Fibroblast of upper back skin (primary cell): ENCODE measurements at regions not wholly inside any gene's neighbourhood (a gene's known extent, or its start where the extent isn't known, plus 50 kb on each side); places are given as distances from the start of the nearest gene placed in this dataset.

Experiments used
- DNase-seq: peaks from one replicate; pipeline ENCODE4 v3.0.0-alpha.2; 2013

DNA sequence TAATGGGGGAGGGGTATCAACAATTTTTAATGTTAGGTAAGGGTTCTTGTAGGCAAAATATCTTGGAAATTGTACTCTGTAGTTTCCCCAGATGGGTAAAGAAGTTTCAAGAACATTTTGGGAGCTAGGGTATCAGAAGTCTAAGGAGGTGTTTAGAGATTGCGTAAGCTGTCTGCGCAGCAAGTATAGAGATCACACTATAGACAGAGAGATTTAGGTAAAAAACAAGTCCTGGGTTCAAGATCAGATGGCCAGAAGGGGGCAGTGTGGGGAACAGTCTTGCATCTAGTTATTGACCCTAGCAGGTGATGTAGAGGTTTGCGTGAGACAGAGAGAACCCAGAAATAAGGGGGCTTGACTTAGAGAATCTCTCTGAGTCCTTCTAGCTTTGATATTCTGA is 80.8 kb downstream of the S1PR1 start:
- DNase-seq = no peak

DNA sequence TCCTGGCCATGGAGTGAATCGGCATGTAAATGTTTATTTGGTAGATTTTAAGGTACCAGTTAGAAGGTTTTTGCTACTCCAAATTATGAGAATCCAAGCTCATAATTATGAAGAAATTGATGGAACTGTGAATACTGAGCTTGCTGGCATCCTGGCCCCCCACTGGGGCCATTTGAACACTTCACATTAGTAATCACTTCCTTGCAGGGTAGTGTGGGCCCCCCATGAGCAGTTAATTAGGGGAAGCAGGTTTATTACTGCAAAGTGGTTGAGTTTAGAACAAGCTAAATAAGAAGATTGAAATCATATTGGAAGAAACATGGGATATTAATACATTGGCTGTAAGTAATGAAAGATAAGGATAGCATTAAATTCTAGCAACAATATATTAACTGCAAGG is 86.7 kb downstream of the S1PR1 start:
- no peak for DNase-seq

DNA sequence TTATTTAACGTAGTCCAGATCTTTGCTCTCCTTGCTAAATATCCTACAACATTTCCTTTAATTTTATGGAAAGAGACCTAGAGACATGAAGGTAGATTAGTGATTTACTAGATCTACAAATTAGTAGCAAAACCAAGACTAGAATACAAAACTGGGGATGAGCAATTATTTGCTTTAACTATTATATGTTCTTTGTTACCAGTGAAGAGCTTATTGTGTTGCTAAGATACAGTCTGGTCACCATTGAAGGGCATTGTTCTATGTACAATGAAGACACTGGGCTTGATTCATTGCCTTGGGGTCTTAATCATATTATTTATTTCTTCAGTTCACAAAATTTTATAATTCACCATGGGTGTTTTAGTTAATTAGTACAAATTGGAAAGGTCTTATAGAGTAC is 88.3 kb downstream of the S1PR1 start:
- no peak for DNase-seq

DNA sequence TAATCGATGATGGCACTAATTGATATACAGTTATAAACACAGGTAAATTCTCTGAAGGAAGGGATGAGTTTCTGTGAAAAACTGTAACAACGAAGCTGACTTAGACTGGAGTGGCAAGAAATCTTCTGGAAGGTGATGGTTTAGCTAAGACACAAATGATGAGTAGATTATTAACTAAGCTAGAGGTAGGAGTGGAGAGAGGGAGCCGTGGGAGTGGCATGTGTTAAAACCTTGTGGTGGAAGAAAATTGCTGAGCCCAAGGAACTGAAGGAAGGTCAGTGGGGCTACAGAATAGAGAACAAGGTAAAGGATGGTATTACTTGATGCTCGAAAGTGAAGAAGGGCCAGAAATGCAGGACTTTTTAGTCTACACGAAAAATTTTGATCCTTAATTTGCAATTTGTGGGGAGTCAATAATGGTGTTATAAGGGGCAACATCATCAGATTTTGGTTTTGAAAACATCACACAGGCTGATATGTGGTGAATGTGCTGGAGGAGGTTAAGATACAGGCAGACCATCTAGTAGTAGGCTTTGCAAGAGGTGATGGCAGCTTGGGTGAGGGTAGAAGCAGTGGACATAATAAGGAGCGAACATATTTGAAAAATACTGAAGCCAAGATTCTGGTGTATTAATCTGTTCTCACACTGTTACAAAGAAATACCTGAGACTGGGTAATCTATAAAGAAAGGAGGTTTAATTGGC is 93.8 kb downstream of the S1PR1 start:
- no peak for DNase-seq

DNA sequence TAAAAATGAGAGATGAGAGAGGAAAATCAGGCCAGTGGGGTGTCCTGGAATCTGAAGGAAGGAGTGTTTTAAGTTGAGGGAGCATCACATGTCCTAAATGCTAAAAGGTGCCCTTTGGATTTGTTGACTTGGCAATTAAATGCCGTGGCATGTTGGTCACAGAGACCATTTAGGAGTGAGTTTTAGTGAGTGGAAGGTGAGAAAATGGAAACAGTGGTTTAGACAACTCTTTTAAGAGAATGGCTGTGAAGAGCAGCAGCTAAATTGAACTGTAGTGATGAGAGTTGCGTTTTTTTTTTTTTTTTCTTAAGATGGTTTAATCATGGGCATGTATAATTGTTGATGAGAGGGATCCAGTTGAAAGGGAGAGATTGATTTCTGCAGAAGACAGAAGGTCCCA is 95.0 kb downstream of the S1PR1 start:
- DNase-seq = no peak

DNA sequence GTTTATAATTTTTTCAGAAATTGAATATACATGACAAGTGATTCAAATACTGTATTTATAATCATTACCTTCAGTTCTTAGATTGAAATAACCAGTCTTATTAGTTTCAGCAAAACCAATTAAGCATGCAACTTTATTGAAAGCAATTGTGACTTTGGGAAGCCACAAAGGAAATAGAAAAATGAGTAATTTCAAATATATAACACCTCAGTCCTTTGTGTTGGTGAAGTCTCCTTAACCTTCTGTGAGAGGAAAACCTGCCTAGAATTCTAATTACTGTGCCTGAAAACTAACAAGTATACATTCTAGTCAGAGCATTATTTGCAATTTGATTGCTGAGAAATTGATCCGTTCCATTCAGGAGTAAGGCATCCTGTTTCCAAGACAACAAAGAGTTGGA is 95.8 kb downstream of the S1PR1 start:
- DNase-seq = no peak

DNA sequence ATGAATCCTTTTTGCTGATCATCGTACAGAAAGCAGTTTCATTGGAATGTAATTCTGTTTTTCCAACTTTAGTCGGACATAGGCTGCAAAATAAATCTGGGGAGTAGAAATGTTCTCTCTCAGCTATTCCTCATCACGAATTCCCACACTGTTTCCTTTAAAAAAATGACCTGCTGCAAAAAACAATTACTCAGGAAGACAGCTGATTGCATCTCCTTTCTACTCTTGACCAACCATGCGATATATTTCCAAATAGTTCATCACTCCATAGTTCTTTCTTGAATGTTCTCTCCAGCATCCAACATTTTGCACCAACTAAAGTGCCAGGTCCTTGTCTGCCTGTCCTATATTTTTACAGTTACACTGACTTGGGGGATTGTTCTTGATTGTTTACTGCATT is 96.4 kb downstream of the S1PR1 start:
- no peak for DNase-seq

DNA sequence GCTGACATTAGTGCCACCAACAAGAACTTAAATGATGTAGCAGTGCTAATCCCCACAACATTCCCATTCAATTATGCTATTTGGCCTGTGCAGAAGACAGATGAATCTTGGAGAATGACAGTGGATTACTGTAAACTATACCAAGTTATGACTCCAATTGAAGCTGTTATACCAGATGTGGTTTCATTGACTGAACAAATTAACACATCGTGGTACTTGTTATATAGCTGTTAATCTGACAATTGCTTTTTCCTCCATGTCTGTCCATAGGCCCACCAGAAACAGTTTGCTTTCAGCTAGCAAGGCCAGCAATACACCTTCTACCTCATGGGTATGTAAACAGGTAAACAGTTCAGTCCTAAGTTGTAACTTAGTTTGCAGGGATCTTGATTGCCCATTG is 101.1 kb downstream of the S1PR1 start:
- DNase-seq = no peak

DNA sequence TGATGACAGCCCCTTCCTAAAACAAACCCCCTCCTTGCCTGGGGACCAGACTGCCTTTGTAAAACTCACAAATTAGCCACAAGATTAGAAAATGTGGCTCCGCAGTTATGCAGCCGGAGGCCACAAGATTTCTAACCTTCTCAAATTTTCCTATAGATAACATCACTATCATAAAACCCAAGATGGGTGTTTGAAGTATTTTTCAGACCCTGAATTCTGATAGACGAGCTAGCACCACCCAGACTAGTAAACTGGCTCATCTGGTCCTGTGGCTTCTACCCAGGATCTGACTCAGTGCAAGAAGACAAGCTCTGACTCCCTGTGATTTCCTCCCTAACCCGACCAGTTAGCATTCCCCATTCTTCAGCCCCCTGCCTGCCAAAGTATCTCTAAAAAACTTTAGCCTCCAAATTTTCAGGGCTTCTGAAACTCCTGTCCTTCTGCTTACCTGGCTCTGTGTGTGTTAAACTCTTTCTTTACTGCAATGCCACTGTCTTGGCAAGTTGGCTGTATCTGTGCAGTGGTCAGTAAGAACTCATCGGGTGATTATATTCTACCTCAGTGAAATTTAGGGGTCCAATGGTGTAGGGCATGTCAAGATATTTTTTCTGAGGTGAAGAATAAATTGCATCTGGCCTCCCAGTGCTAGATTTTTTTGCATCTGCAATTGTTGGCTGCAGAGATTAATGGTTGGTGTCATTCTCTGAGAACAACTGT is 102.1 kb downstream of the S1PR1 start:
- peak; percentile 15 for DNase-seq

DNA sequence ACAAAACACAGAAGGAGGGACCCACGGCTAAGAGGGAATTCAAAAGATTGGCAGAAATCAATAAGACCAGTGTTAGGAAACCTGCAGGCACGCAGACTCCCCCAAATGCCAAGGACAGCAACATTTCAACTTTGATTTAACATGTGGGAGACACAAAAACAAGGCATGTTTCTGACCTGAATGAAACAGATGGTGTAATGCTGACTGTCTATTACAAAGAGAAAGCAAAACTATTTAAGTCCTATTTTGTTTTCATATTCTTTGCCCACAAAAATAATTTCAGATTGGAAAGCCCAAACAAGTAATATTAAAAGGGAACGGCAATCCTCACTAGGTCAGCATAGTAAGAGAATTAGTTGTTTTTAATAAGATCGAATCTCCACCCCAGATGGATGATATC is 107.9 kb downstream of the S1PR1 start:
- DNase-seq = no peak

DNA sequence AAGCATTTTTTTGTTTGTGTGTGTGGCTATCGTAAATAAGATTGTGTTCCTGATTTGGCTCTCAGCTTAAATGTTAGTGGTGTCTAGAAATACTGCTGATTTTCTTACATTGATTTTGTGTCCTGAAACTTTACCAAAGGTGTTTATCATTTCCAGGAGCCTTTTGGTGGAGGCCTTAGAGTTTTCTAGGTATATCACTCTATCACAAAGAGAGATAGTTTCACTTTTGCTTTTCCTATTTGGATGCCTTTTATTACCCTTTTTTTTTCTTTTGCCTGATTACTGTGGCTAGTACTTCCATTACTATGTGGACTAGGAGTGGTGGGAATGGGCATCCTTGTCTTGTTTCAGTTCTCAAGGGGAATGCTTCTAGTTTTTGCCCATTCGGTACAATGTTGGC is 109.6 kb downstream of the S1PR1 start:
- DNase-seq = no peak

DNA sequence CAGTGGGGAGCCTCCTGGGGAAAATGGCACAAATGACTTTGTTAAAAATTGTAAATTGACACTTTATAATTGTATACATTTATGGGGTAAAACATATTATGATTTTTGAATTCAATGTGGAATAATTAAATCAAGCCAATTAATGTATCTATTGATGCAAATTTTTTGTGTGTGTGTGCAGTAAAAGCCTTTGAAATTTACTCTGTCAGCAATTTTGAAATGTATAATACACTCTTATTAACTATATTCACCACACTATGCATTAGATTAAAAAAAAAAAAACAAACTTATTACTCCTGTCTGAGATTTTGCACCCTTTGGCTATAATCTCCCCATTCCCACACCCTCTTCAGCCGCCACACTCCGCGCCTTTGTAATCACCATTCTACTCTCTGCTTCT is 119.2 kb downstream of the S1PR1 start:
- DNase-seq = no peak

DNA sequence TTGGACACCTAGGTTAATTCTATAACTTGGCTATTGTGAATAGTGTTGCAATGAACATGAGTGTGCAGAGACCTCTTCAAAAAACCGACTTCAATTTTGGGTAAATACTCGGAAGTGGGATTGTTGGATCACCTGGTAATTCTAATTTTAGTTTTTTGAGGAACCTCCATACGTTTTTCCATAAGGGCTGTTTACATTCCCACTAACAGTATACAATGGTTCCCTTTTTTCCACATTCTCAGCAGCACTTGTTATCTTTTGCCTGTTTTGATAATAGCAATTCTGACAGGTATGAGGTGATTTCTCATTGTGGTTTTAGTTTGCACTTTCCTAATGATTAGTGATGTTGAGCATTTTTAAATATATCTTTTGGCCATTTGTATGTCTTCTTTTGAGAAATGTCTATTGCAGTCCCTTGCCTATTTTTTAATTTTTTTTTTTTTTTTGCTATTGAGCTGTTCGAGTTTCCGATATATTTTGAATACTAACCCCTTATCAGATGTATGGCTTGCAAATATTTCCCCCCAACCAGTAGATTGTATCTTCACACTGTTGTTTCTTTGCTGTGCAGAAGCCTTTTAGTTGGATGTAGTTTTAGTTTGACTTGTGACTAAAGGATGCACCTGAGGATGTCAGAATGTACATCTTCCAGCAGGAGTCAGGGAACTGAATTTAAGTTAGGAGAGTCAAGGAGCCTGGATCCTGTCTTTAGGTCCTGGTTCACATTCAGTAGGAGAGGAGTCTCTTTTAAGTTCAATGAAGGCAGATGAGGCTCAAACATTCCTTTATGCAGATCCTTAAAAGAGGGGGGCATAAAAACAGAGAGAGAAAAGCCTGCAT is 120.0 kb downstream of the S1PR1 start:
- no peak for DNase-seq

DNA sequence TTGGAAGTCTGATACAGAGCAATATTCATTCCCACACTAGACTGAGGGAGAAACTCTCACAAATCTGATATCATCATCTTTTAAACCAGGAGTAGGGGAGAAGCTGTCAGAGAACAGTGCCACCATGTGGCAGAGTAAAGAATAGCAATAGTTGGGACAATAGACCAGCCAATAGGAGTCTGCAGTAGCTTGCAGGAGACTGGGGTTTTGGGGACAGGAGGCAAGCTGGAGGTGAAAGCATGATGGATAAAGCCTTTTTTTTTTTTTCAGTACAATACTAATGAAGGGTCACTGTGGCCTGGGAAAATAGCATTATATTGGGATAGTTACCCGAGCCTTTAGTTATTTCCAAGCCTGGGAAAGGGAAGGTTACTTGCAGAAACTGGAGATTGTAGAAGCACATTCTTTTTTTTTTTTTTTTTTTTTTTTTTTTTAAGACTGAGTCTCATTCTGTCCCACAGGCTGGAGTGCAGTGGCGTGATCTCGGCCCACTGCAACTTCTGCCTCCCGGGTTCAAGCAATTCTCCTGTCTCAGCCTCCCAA is 120.7 kb downstream of the S1PR1 start:
- DNase-seq = peak; percentile 77

DNA sequence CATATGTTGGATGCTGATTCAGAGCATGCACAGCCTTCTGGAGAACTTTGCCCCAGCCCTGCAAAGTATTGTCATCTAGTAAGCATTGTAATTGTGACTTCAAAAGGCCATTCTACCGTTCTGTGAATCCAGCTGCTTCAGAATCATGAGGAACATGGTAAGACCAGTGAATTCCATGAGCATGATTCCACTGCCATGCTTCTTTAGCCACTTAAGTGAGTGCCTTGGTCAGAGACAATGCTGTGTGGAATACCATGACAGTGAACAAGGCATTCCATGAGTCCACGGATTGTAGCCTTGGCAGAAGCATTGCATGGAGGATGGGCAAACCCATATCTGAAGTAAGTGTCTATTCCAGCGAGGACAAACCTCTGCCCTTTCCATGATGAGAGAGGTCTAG is 123.7 kb downstream of the S1PR1 start:
- DNase-seq = no peak

DNA sequence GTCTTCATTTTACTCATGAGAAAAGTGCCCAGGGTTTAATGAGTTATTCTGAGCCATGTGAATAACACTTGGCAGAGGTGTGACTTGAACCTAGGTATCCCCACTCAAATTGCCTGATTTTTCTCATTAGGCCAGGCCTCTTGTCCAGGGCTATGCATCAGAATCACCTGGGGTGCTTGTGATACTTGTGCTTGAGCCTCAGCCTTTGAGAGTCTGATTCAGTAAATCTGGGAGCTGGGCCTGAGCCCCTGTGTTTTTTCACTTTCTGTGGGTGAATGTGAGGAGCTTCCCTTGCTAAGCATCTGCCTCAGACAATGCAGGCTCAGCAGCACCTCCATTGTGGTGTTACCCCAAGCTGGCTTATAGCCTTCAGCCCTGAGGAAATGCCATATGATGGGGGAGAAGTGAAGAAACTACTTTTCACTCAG is 127.1 kb downstream of the S1PR1 start:
- DNase-seq = no peak

DNA sequence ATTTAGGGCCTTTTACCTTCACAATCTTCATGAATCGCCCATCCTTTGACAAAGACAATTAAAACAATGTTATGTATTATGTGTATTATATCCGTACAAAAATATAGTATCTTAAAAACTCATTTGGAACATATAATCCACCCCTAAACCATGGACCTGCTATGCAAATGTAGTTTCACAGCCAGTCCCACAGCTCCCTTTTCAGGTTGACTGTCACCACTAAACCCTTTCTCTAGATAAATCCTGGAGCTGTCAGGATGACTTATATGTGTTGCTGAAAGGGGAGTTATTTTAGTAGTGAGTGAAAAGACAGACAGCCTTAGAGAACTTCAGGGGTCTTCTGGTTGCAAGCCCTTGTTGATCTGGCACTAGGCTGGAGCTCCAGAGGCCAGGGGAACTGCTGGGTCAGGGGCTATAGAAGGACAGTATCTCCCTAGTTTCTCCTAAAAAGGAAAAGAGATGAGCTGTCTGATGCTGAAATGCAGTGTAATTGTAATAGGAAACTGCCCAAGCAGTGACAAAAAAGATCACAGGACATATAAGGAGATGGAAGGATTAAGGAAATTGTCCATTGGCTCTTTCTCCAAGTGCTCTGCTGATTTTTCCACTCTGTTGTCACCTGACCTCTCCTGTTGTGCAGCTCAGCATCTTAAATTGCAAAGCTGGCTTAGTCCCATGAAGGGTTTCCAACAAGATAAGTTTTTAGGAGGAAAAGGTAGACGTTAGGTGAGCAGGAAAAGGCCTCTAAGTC is 127.7 kb downstream of the S1PR1 start:
- DNase-seq = peak; percentile 19

DNA sequence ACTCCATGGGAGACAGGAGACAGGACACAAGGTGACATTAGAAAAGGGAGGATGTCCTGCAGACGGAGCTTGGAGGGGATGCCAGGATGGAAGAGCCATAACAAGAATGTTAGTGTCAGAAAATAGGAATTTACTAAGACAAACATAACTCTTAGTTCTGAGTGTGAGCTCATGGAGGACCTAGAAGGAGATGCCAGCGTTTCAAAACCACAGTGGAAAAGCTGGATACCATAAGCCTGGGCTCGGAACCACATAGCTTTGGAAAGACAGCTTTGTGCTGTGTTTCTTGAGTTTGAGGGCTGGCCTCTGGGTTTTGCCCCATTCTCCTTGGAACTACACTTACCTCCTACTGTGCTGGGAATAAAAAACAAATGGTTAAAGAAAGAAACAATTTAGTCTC is 128.4 kb downstream of the S1PR1 start:
- peak; percentile 24 for DNase-seq

DNA sequence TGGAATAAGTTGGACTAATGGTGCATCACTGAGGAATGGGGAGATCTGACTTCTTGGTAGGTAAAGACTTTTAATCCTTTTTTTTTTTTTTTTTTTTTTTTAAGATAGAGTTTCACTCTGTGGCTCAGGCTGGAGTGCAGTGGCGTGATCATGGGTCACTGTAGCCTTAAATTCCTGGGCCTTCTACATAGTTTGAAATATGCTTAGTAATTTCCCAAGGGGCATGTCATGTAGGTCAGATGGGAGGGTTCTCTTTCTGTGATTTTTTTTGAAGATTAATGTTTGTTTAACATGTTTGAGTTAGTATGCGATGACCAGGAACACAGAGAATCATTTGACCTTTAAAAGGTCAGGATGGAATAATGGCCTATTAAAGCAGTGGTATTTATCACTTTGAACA is 129.1 kb downstream of the S1PR1 start:
- DNase-seq = peak; percentile 28

DNA sequence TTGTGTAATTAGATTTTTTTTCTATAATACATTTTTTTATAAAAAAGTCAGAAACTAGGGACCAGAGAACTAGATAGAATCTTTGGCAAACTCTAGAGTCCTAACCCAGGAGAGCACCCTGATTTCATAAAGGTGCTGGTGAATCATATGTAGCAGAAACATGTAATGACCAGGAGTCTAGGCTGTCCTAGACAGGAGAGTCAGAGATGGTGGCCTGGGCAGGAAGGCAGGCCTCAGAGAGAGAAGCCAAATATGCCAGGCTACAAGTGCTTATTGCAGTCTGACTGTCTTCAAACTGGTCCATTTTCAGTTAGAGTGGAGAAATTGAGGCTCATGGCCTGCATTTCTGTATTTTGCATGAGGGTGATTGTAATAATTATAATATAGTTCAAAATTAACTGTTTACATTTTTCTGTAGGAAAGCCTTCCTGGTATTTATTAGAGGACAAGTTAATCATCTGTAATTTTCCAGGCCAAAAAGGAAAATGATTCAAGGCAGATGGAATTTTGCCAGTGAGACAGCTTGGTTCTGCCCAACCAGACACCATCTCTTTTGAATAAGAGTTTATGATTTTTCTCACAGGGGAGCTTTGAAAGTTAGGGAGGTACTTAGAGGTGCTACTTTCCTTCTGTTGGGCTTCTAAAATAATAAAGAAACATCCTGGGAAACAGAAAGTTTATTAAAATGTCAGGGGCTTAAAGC is 129.8 kb downstream of the S1PR1 start:
- peak; percentile 50 for DNase-seq

DNA sequence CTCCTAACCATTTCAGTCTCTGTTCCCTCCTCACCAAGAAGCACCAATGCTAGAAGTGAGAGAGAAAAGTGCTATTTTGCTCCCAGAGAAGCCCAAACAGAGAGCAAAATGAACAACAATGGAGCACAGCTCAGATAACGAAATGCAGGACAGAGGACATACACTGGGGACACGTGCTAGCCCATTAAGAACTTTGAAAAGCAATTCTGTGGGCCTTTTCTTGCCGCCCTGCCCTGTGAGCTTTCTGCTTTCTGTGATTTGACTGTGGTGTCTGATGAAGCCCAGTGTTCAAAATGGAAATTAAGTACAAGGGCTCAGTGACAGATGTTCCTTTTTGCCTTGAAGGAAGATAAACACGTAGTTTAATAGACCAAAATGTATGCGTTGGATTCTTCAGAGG is 130.8 kb downstream of the S1PR1 start:
- DNase-seq = no peak

DNA sequence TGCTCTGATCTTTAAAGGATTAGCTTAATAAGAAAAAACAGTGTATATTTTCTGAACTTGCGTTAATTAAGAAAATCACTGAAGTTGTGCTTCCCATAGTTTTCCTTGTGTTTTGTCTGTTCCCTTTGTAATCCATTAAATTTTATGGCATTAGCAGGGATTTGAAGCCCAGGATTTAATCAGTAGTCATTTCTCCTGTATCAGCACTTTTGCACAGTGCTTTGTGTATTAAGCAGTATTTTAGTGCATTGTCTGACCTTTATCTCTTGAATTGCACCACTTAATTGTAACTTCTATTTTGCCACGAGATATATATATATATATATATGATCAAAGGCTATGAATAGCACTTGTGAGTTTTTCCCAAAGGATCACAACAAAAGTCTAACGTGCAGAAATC is 133.7 kb downstream of the S1PR1 start:
- no peak for DNase-seq
